ENCODE measurements at regions not wholly inside any gene's neighbourhood (a gene's known extent, or its start where the extent isn't known, plus 50 kb on each side); places are given as distances from the start of the nearest gene placed in this dataset.

GRCh38 chr17:71966459-71967313, 154.1 kb upstream of the SOX9 start:
- DNase-seq: no peak

- no peak for DNase-seq
Observed at GRCh38 chr17:71969500-71969899, 151.3 kb upstream of the SOX9 start.

DNA sequence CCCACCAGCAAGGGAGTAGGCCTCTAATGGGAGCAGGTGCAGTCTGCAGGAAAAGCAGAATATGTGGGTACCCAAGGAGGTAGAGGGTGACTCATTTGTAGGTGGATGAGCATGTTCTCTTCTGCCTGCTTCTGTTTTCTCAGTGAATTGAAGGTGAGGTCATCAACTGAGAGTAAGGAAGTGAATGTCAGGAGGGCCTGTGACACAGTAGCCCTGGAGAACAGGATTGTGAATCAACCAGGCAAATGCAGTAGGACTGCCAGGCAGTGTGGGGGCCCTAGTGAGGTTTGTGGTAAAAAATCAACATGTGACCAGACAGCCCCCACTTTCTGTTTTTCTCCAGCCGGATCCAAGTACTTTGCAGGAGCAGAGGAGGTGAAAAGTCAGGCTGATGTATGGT, 150.5 kb upstream of the SOX9 start:
- no peak for DNase-seq

GRCh38 chr17:71974051-71974450, 146.8 kb upstream of the SOX9 start:
- no peak for DNase-seq

DNA sequence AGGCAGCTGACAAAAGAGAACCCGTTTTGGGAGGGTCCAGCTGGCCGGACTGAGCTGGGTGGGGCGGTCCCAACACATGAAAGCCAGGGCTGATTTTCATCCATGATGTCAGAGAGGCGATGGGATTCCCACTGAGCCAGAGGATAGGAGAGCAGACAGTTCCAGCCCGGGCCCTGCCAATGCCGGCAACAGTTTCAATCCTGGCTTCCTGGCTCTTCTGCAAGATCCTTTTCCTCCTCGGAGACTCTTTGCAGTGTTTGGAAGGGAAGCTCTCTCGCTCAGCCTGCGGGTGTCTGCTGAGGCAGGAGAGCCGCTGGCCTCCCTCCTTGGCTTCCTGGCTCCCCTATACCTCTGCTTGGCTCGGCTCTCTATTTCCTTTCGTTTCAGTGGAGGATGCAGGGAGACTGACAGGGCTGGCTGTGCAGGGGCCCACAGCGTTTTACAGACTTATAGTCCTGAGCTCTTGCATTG, 145.5 kb upstream of the SOX9 start:
- no peak for DNase-seq

- no peak for DNase-seq
Observed at GRCh38 chr17:71976011-71976649, 144.7 kb upstream of the SOX9 start.

DNA sequence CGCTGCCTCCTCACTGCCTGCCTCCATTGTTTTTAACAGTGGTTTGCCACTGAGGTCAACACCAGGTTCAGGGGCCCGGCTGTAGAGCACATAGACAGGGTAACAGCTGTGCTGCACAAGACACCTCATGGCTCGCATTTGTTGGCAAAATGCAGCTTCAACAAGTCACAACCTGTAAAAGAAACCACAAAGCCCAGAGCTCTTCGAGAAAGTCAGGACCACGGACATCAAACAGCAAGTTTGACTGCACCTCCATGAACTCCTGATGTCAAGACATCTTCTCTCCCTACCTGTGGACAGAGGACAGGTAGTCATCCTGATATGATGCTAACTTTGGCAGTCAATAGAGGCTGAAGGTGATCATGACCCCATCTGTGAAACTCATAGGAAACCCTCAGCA, 142.4 kb upstream of the SOX9 start:
- DNase-seq: no peak

GRCh38 chr17:71980171-71980570, 140.6 kb upstream of the SOX9 start:
- no peak for DNase-seq

GRCh38 chr17:71983828-71984227, 137.0 kb upstream of the SOX9 start:
- no peak for DNase-seq

DNA sequence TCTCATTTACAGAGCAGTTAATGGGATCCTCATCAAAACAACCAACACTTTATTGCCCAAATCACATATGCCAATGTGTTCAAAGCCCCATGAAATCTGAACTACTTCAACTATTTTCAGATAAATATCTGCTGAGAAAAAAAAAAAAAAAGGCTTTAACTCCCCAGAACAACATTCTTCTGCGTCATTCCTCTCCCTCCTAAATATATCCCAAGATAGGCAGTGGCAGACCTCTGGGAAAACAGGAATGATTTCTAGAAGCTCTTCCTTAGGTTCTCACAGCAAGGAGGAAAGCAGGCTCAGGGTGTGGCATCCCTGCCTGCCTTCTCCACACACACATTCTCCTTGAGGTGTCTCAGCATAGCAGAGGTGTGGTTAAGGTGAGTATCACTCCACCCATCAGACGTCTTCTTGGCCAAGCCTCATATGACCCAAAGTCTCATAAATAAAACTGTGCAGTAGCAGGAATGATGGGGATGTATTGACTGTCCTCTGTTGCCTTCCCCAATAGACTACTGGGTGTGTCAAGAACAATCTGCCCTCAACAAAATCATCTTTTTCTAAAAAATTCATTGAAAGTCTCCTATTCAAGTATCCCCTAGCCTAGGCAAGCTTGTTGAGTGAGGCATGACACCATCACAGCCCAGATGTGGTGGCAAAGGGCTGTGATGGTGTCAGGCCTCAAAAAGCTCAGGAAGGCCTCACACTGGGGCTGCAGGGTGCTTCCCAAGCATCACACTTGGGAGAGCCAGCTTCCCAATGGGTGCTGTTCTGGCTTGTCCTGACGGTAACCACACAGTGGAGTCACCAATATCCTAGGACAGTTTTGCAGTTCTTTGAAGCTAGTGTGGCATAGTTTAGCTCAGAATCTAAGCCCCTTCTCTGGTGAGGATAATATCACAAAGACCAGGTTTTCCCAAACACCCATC, 135.4 kb upstream of the SOX9 start:
- DNase-seq: no peak

GRCh38 chr17:71986886-71987285, 133.9 kb upstream of the SOX9 start:
- no peak for DNase-seq

GRCh38 chr17:71987634-71988033, 133.2 kb upstream of the SOX9 start:
- no peak for DNase-seq

DNA sequence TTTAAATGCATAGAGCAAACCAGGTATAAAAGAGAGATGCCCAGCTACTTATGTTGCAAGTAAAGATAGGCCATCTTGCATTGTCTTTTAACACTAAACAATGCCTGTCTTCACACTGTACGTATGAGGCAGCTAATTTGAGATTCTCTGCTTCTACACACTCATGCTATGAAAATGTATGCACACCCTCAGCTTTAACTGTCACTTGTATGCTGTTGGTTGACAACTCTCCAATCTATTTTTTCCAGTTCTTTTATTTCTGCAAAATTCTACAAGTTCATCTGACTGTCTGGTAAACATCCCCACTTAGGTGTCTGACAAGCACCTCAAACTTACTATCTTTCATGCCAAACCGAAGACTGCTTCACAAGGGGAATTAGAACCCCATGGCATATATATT, 131.7 kb upstream of the SOX9 start:
- no peak for DNase-seq

DNA sequence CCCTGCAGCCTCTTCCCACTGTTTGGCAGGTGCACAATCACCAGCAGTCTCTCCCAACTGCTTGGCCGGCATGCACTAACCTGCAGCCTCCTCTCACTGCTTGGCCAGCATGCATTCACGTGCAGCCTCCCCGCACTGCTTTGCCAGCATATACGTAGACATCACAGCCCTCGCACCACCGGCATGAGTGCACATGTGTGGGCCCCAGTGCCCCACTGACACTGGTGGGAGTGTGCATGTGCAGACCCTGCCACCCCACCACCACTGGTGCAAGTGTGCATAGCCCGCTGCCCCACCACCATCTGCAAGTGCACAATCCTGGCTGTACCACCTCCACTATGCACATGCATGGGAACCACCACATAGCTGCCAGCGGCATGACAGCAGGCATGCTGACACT, 127.5 kb upstream of the SOX9 start:
- DNase-seq: no peak

GRCh38 chr17:71995590-71995989, 125.2 kb upstream of the SOX9 start:
- no peak for DNase-seq

GRCh38 chr17:72004011-72004427, 116.8 kb upstream of the SOX9 start:
- no peak for DNase-seq

GRCh38 chr17:72004611-72005331, 116.0 kb upstream of the SOX9 start:
- DNase-seq: no peak

- DNase-seq: no peak
Observed at GRCh38 chr17:72005332-72006163, 115.3 kb upstream of the SOX9 start.

- no peak for DNase-seq
Observed at GRCh38 chr17:72008236-72008876, 112.5 kb upstream of the SOX9 start.

GRCh38 chr17:72011561-72011960, 109.3 kb upstream of the SOX9 start:
- DNase-seq: no peak

DNA sequence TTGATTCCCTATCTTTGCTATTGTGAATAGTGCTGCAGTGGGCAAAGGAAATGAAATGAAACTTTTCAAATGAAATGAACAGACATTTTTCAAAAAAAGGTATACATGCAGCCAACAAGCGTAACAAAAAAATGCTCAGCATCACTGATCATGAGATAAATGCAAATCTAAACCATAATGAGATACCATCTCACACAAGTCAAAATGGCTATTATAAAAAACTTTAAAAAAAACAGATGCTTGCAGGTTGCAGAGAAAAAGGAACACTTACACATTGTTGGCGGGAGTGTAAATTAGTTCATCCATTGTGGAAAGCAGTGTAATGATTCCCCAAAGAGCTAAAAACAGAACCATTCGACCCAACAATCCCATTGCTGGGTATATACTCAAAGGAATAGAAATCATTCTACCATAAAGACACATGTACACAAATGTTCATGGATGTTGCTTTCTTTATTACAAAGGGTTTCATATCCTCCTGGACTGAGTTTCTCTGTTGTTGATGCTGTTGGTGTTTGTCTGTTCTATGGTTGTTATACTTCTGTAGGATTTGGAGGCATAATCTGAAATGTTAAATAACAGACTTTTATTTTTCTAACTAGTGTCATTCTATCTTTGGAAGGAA, 99.3 kb upstream of the SOX9 start:
- no peak for DNase-seq

Measured in CD4-positive, alpha-beta T cell treated with Interleukin-4 for 1 hour (primary cell).